Activated CD8-positive, alpha-beta memory T cell treated with anti-CD3 and anti-CD28 coated beads, Interleukin-2, amount 10 ng/mL, durations not matched to agents 7 days and 5 days (primary cell): ENCODE measurements at regions not wholly inside any gene's neighbourhood (a gene's known extent, or its start where the extent isn't known, plus 50 kb on each side); places are given as distances from the start of the nearest gene placed in this dataset.

Experiments used
- ATAC-seq: fragments of 150-1000 bp; cut with Tn5 transposase; one replicate; pipeline ENCODE4 v1.10.0; 2021; ENCODE audit warnings: moderate library complexity
- CTCF ChIA-PET: fragments of 350-600 bp; sonication (Branson Sonifier 250); formaldehyde crosslinking; loops from one replicate; lab custom pipeline; 2021; ENCODE audit warnings: antibody characterized with exemption; lab: Charles Lee
- DNase-seq: peaks from one replicate; pipeline ENCODE4 v3.0.0-alpha.2; 2020
- H3K27ac Mint-ChIP-seq: one replicate; pipeline ENCODE4 v1.8.0; 2021; ENCODE audit warnings: mild to moderate bottlenecking, mixed read lengths
- H3K27me3 Mint-ChIP-seq: one replicate; pipeline ENCODE4 v1.8.0; 2021; ENCODE audit warnings: mixed read lengths
- H3K36me3 Mint-ChIP-seq: one replicate; pipeline ENCODE4 v1.8.0; 2021; ENCODE audit warnings: mild to moderate bottlenecking, mixed read lengths
- H3K4me1 Mint-ChIP-seq: one replicate; pipeline ENCODE4 v1.8.0; 2021; ENCODE audit warnings: mixed read lengths
- H3K4me3 Mint-ChIP-seq: one replicate; pipeline ENCODE4 v1.8.0; 2021; ENCODE audit warnings: mild to moderate bottlenecking, moderate library complexity, mixed read lengths
- H3K9me3 Mint-ChIP-seq: one replicate; pipeline ENCODE4 v1.8.0; 2022; ENCODE audit warnings: low read depth, mixed read lengths

DNA sequence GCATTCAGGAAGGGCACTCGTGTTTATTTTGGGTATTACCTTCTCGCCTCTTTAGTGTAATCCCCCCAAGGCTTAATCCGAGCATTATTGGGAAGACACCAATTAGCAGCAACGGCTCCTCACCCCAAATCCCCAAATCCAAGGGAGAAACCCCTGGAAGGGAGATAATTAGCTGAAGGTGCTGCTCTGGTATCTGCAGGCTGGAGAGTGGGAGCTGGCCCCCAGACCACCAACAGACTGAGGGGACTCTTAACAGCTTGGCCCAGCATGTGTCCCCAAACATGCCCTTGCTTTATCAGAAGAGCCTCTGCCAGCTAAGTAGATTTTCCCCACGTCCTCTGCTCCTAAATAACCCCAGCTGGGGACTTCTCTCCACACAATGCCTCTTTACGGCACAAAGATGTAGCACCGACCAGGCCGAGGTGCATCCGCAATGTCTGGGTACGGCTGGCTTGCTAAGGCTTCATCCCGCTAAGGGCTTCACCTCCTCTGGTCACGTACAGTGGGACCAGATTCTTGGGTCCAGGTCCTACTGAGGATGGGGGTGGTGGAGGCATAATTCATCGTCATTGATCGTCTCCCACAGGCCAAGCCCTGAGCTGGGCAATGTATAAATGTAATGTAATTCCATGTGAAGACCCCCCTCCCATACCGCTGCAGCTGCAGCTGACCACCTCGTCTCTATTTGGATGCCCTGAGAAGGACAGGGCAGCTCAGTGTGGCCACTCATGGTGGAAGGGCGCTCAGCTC is 123.7 kb upstream of the GSC start:
- no peak overlapping the region for H3K27ac Mint-ChIP-seq
- H3K4me3 Mint-ChIP-seq = no peak overlapping the region
- ATAC-seq (no peak), DNase-seq (no peak)
- CTCF ChIA-PET = no interaction called here
- no peaks in the 10 kb centered on the region for H3K9me3 Mint-ChIP-seq
- H3K4me1 Mint-ChIP-seq = no peaks in the 10 kb centered on the region
- no peaks in the 10 kb centered on the region for H3K27me3 Mint-ChIP-seq
- H3K36me3 Mint-ChIP-seq = no peaks in the 10 kb centered on the region

DNA sequence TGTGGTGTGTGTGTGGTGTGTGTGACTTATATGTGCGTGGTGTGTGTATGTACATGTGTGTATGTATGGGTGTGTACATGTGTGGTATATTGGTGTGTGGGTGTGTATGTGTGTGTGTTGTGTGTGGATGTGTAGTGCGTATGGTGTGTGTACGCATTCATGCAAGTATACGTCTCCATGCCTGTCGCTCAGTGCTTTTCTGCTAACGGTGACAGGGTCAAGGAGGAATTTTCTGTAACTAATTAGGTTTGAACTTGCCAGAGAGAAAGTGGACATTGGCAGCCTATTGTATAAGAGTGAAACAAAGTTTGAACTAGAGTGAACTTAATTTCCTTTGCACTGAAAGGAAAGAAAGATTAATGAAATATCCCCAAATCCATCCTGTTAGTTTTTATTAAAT is 120.9 kb upstream of the GSC start:
- H3K27ac Mint-ChIP-seq = no peak overlapping the region
- DNase-seq = no peak
- ATAC-seq = no peak
- no peaks in the 10 kb centered on the region for H3K9me3 Mint-ChIP-seq
- H3K36me3 Mint-ChIP-seq = no peaks in the 10 kb centered on the region
- no peak overlapping the region for H3K4me3 Mint-ChIP-seq
- H3K4me1 Mint-ChIP-seq = no peaks in the 10 kb centered on the region
- CTCF ChIA-PET = no interaction called here
- no peaks in the 10 kb centered on the region for H3K27me3 Mint-ChIP-seq

DNA sequence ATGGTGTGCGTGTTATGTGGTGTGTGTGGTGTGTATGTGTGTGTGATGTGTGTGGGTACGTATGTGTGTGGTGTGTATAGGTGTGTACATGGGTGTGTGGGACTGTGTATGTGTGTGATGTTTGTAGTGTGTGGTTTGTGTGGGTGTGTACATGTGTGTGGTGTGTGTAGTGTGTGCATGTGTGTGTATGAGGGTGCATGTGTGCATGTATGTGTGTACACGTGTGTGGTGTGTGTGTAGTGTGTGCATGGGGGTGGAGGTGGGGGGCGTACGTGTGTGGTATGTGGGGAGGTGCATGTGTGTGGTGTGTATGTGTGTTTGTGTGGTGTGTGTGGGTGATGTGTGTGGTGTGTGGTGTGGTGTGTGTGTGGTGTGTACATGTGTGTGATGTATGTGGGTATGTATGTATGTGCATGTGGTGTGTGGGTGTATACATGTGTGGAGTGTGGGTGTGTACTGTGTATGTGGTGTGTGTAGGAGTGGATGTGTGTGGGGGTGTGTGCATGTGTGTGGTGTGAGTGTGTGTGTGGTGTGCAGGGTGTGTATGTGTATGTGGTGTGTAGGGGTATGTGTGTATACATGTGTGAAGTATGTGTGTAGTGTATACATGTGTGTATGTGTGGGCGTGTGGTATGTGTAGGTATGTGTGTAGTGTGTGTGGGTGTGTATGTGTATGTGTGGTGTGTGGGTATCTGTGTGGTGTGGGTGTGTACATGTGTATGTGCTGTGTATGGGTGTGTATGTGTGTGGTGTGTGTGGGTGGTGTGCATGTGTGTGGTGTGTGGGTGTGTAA is 119.8 kb upstream of the GSC start:
- no peaks in the 10 kb centered on the region for H3K9me3 Mint-ChIP-seq
- no peak for ATAC-seq
- no peak for DNase-seq
- no peak overlapping the region for H3K4me3 Mint-ChIP-seq
- CTCF ChIA-PET = no interaction called here
- no peaks in the 10 kb centered on the region for H3K4me1 Mint-ChIP-seq
- no peaks in the 10 kb centered on the region for H3K36me3 Mint-ChIP-seq
- H3K27me3 Mint-ChIP-seq = no peaks in the 10 kb centered on the region
- H3K27ac Mint-ChIP-seq = no peak overlapping the region

DNA sequence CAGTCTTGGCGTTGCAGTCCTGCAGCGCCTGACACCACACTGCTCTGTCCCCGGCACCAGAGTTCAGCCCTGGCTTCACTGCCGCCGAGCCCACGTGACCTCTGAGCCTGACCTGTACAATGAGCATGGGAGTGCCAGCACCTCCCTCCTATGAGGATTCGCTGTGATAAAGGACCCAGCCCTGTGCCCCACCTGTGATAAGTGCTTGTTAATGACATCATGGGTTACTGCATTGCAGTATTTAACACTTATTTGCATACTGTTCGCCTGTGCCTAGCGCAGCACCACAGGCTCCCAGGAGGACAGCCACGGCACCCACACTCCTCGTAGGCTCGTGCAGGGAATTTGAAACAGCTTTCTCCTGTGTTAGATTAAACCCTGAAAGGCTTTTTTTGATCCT is 118.2 kb upstream of the GSC start:
- no peak for DNase-seq
- CTCF ChIA-PET = no interaction called here
- Mint-ChIP-seq H3K36me3 (no peaks in the 10 kb centered on the region), H3K9me3 (no peaks in the 10 kb centered on the region), H3K27me3 (no peaks in the 10 kb centered on the region), H3K4me3 (no peak overlapping the region), H3K27ac (no peak overlapping the region), H3K4me1 (no peaks in the 10 kb centered on the region)
- no peak for ATAC-seq

DNA sequence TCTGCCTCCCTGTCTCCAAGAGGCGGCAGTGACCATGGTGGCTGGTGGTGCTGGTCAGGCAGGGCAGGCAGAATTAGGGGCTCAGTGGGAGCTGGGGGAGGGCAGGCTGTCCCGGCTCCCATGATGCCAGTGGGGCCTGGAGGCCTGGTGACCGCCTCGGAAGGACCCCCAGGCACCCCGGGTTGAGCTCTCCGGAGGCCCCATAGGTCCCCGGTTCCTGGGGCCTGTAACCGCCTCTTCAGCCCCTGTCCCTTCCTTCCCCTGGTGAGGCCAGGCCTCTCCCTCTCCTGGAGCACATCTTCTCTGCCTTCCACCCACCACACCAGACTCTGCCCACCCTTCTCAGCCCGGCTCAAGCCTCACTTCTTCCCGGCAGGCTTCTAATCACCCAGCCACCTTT is 117.7 kb upstream of the GSC start:
- H3K36me3 Mint-ChIP-seq = no peaks in the 10 kb centered on the region

DNA sequence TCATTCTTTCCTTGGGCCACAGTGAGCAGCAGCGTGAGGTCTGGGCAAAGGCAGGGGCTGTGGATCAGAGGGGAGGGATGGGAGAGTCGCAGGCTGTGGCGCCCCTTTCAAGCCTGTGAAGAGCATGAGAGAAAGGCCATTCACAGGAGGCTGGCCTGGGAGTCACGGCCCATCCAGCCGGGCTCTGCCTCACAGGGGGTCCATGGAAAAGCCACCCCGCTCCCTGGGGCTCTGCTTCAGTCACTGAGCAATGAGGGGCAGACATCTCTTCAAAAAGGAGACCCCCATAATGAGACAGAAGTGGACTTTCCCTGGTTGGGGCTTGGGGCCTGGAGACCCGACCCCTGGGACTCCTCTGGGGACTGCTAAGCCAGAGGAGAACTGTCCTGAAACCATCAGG is 117.0 kb upstream of the GSC start:
- no peak overlapping the region for H3K27ac Mint-ChIP-seq
- CTCF ChIA-PET = no interaction called here

More for the DNA sequence above, 117.7 kb upstream of the GSC start:
- Mint-ChIP-seq H3K4me1 (no peaks in the 10 kb centered on the region), H3K9me3 (no peaks in the 10 kb centered on the region), H3K27ac (no peak overlapping the region), H3K27me3 (no peaks in the 10 kb centered on the region), H3K4me3 (no peak overlapping the region)
- CTCF ChIA-PET = no interaction called here
- no peak for DNase-seq
- ATAC-seq = no peak

DNA sequence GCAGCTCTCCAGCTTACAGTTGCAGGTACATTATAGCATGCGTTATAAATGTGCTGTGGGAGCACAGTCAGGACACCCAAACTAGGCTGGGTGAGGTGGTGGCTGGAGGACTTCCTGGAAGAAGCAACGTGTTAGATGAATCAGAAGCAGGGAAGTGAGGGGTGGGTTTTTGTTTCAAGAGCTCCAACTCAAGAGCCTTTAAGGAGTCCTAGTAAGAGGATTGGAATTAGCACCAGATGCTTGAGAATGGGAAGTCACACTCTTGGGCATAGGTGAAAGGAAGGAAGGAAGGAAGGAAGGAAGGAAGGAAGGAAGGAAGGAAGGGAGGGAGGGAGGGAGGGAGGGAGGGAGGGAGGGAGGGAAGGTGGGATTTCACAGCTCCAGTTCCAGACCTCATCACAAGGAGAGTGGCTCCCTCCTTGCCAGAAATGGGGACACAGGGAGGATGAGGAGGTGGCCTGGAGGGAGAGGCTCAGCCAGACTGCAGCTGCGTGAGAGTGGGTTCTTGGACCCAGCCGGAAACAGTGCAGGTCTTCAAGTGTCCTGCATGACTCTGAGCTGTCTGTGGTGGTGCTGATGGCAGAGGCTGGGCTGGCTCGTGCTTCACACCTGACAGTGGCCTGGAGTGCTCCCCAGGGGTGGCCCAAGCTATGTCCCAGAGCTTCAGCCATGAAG is 115.7 kb upstream of the GSC start:
- CTCF ChIA-PET = no interaction called here
- DNase-seq = no peak
- no peak for ATAC-seq
- no peak overlapping the region for H3K4me3 Mint-ChIP-seq
- no peaks in the 10 kb centered on the region for H3K4me1 Mint-ChIP-seq
- no peak overlapping the region for H3K27ac Mint-ChIP-seq
- H3K9me3 Mint-ChIP-seq = no peaks in the 10 kb centered on the region
- no peaks in the 10 kb centered on the region for H3K27me3 Mint-ChIP-seq
- H3K36me3 Mint-ChIP-seq = no peaks in the 10 kb centered on the region

More for the DNA sequence above, 117.0 kb upstream of the GSC start:
- ATAC-seq (no peak), DNase-seq (no peak)
- Mint-ChIP-seq H3K27me3 (no peaks in the 10 kb centered on the region), H3K9me3 (no peaks in the 10 kb centered on the region), H3K4me3 (no peak overlapping the region), H3K4me1 (no peaks in the 10 kb centered on the region), H3K36me3 (no peaks in the 10 kb centered on the region)

DNA sequence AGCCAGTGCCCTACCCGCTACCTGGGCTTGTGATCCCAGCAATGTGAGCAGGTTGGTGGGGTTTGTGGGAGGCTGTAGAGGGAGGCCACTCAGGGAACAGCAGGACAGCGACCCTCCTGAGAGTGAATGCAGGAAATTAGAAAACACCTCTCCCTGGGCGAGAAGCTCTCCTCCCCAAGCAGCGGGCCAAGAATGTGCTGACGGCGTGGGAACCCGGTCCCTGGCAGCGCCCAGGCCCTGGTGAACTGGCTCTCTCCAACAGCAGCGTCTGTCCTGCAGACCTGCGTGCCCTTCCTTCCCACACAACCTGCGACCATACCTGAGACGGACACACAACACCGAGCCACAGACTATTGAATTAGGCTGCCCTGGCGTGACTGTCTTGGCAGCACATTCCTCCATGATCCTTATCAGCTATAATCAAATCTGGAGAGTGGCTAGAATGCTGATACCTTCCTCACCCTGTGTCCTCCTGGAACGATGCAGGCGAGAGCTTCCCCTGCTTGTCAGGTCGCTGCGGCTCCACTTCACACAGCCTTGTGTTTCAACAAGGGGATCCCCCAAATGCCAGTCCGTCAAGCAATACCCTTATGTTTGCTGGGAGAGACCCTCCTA is 114.8 kb upstream of the GSC start:
- Mint-ChIP-seq H3K27me3 (no peaks in the 10 kb centered on the region), H3K27ac (no peak overlapping the region), H3K4me3 (no peak overlapping the region), H3K36me3 (no peaks in the 10 kb centered on the region), H3K9me3 (no peaks in the 10 kb centered on the region), H3K4me1 (no peaks in the 10 kb centered on the region)
- DNase-seq (no peak), ATAC-seq (no peak)
- CTCF ChIA-PET = no interaction called here

DNA sequence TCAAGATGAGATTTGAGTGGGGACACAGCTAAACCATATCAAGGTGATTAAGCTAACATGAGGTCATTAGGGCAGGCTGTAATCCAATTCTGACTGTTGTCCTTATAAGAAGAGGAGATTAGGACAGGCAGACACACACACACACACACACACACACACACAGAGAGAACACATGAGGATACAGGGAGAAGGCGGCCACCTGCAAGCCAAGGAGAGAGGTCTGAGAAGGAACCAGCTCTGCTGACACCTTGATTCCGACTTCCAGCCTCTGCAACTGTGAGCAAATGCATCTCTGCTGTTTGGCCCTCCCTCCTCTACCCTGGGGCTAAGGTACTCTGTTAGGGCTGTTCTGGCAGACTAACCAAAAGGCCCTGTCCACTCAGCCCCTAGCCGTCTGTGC is 112.5 kb upstream of the GSC start:
- ATAC-seq = no peak
- CTCF ChIA-PET = no interaction called here

DNA sequence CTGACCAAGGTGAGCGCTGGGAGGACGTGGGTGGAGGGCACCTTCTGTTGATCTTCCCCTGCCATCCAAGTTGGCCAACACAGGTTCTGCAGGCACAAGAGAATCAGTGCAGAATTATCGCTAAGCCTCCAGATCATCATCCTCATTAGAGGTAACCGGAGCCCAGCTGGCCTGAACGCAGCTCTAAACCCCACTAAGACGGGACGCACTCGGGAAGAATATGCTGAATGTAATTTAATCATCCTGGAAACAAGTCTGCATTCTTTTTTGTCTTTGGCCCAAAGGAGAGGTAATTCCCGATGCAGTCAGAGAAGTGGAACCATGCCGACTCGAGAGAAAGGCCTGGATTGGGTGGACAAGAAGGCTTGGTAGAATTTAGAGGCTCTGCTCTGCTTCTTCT is 111.0 kb upstream of the GSC start:
- H3K9me3 Mint-ChIP-seq = no peaks in the 10 kb centered on the region
- H3K4me3 Mint-ChIP-seq = no peak overlapping the region
- H3K27me3 Mint-ChIP-seq = peaks cover 6% of the 10 kb centered on the region
- DNase-seq = no peak
- H3K4me1 Mint-ChIP-seq = no peaks in the 10 kb centered on the region
- no peak for ATAC-seq
- no peak overlapping the region for H3K27ac Mint-ChIP-seq
- CTCF ChIA-PET = no interaction called here
- H3K36me3 Mint-ChIP-seq = no peaks in the 10 kb centered on the region

More for the DNA sequence above, 112.5 kb upstream of the GSC start:
- Mint-ChIP-seq H3K27ac (no peak overlapping the region), H3K36me3 (no peaks in the 10 kb centered on the region), H3K27me3 (peaks cover 2% of the 10 kb centered on the region), H3K4me3 (no peak overlapping the region), H3K9me3 (no peaks in the 10 kb centered on the region), H3K4me1 (no peaks in the 10 kb centered on the region)
- DNase-seq = no peak

DNA sequence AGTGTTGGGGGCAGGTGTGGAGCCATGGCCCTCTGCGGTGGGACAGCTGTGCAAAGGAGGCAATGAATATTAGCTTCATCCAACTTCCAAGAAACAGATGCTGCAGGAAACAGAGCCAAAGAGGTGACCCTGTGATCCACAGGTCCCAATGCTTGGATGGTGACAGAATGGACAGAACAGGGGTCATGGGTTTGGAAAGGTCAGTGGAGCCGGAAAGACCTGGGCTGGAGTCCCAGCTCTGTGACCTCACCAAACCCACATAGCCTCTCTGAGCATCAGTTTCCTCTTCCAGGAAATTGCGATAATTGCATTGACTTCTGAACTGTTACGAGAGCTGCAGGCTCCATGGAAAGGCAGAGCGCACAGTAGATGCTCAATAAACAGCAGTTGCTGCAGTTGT is 110.2 kb upstream of the GSC start:
- H3K27ac Mint-ChIP-seq = no peak overlapping the region
- no peaks in the 10 kb centered on the region for H3K36me3 Mint-ChIP-seq
- ATAC-seq (no peak), DNase-seq (no peak)
- no peak overlapping the region for H3K4me3 Mint-ChIP-seq
- H3K4me1 Mint-ChIP-seq = no peaks in the 10 kb centered on the region
- no peaks in the 10 kb centered on the region for H3K9me3 Mint-ChIP-seq
- CTCF ChIA-PET = no interaction called here
- peaks cover 8% of the 10 kb centered on the region for H3K27me3 Mint-ChIP-seq

DNA sequence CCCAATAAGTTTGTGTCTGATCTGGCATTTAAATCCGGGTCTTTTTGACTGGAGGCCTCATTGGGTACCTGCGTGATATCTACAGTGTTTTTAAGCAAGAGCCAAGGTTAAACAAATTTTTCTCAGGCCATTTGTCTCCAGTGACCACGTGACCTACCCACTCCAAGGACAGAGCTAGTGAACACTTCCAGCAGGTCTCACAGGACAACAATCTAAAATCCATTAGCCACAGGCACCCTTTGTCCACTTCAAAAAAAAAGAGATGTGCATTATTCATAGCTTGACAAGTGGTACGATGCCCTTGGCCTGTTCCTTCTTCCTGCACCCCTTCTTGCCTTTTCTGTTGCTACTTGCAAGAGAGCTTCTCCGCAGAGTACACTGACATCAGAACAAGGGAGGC is 109.6 kb upstream of the GSC start:
- no peak overlapping the region for H3K4me3 Mint-ChIP-seq
- H3K27ac Mint-ChIP-seq = no peak overlapping the region
- CTCF ChIA-PET = no interaction called here
- H3K36me3 Mint-ChIP-seq = no peaks in the 10 kb centered on the region
- no peaks in the 10 kb centered on the region for H3K4me1 Mint-ChIP-seq
- H3K9me3 Mint-ChIP-seq = no peaks in the 10 kb centered on the region
- H3K27me3 Mint-ChIP-seq = peaks cover 8% of the 10 kb centered on the region
- DNase-seq = no peak
- ATAC-seq = no peak

DNA sequence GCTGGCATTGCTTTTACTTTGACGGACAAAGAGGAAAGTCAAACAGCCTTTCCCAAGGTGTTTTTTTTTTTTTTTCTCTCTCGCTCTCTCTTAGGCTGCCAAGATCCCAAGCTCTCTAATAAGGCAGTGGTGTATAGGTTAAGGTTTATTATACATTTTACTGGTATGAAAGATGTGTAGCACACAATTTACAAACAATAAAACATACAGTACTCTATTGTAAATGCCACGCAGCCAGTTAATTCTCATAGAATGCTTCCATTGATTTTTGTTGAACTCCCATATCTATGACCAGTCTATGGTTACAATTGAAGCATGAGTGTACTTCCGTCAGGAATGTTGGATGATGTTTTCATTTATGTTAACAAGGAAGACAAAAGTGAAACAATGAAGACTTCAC is 106.4 kb upstream of the GSC start:
- Mint-ChIP-seq H3K4me1 (no peaks in the 10 kb centered on the region), H3K9me3 (no peaks in the 10 kb centered on the region), H3K36me3 (no peaks in the 10 kb centered on the region), H3K27me3 (peaks cover 10% of the 10 kb centered on the region), H3K27ac (no peak overlapping the region), H3K4me3 (no peak overlapping the region)
- DNase-seq = no peak
- ATAC-seq = no peak
- CTCF ChIA-PET = no interaction called here
